VCaP (cell line): ENCODE measurements at regions not wholly inside any gene's neighbourhood (a gene's known extent, or its start where the extent isn't known, plus 50 kb on each side); places are given as distances from the start of the nearest gene placed in this dataset.

Experiments used
- H3K27ac ChIP-seq: fragments of 450-650 bp; 2 replicates; pipeline ENCODE4 v1.5.1; 2017
- TF ChIP-seq, protein P1 (sequence below): fragments of 450-650 bp; conservative IDR thresholded peaks from 2 replicates; pipeline ENCODE4 v1.5.1; 2017; ENCODE audit warnings: mild to moderate bottlenecking, moderate library complexity

DNA sequence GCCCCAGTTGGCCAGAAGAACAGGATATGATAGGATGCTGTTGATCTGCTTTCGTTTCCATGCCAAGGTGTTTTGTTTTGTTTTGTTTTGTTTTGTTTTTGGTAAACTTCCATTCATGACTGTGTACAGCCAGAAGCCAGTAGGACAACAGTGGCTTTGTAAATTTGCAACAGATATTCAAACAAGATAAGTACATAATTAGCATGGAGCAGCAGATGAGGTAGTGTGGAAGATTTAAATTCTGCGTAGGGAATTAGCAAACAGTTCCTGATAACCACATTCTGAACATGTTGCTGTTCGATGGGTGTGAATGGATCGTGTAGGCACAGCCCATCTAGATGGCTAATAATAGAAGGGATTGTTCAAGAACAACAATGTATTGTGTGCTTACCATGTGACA, 1080.1 kb upstream of the RBFOX1 start:
- no peak overlapping the region for H3K27ac ChIP-seq
- TF ChIP-seq, protein P1, sequence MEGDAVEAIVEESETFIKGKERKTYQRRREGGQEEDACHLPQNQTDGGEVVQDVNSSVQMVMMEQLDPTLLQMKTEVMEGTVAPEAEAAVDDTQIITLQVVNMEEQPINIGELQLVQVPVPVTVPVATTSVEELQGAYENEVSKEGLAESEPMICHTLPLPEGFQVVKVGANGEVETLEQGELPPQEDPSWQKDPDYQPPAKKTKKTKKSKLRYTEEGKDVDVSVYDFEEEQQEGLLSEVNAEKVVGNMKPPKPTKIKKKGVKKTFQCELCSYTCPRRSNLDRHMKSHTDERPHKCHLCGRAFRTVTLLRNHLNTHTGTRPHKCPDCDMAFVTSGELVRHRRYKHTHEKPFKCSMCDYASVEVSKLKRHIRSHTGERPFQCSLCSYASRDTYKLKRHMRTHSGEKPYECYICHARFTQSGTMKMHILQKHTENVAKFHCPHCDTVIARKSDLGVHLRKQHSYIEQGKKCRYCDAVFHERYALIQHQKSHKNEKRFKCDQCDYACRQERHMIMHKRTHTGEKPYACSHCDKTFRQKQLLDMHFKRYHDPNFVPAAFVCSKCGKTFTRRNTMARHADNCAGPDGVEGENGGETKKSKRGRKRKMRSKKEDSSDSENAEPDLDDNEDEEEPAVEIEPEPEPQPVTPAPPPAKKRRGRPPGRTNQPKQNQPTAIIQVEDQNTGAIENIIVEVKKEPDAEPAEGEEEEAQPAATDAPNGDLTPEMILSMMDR, result no peak

DNA sequence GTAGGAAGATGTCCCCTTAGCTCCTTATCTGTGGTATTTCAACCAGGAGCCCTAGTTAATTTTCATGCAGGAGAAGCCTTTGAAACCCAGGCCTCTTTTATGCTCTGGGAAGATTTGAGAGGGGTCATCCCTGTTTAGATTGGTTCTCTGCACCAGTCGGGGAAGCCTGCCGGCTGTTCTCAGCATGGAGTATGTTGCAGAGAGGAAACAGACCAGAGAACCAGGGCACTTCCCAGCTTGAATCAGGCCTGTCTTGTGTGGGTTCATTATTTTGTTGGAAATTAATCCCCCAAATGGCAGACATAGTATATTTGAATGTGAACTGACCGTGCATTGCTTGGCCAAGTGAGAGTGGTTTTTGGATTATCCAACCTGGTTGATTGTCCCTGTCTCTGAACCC, 1082.1 kb upstream of the RBFOX1 start:
- H3K27ac ChIP-seq, result no peak overlapping the region
- TF ChIP-seq, protein P1, result no peak

DNA sequence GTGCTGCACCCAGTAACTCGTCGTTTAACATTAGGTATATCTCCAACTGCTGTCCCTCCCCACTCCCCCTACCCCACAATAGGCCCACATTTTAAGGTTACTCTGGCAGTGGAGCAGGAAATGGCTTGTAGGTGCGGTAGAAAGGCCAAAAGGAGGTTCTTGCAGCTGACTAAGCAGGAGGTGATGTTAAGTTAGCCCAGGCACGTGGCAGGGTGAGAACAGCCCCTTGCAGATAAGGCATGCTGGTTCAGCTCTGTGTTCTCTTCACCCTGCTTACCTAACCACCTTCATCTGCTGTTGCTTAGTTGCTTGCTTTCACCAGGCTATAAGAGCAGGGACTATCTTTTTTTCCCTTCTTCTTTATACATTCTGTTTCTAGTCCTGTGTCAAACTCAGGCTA, 1082.8 kb upstream of the RBFOX1 start:
- TF ChIP-seq, protein P1, result no peak
- no peak overlapping the region for H3K27ac ChIP-seq

DNA sequence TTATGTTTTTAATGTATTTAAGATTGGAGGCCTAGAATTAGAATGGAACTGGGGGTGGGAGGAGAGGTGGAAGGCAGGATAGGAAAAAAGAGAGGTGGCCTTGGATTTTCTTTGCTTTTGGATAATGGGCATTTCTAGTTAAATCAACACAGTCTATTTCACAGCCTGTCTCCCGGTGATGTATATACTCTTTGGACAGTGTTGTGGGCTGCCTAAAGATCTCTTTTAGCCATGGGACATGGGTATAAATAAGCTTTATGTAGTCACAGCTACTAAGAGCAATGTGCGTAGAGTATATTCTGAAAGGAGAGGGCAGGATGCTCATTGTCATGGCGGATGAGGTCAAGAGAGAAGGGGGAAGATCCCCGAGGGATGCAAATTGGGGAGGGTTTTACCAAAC, 1084.4 kb upstream of the RBFOX1 start:
- TF ChIP-seq, protein P1, result no peak
- no peak overlapping the region for H3K27ac ChIP-seq

DNA sequence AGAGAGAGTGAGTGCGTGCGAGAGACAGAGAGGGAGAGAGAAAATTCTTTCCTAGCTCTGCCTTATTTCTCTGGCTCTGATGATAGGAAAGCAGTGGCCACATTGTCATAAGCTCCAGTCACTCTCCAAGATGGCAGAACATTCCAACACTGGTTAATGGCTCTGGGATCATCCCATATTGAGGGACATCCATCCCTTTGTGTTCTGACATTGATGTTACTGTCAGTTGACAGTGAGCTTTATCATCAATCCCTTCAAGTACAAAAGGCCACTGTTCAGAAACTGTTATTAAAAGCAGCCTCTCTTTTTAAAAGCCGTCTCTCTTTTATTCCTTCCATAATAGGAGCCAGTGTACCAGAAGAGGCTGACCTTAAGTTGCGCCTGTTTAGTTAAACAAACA, 1084.9 kb upstream of the RBFOX1 start:
- TF ChIP-seq, protein P1, result no peak
- H3K27ac ChIP-seq, result no peak overlapping the region

DNA sequence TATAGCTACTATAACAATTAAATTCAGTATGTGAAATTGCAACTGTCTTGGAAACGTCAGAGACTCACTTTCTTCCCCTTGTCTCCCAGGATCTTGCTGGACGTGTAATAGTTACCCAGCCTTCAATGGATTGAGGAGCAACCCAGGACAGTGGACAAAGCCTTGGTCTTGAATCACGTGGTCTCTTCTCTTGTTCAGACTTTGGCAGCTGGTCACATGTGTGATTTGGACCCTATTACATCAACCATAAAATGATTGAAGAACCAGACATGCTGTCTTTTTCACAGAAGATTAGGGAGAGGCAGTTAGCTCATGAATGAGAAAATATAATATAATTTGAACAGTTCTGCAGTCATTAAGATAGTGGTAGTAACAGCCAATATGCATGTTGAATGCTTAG, 1085.5 kb upstream of the RBFOX1 start:
- TF ChIP-seq, protein P1, result no peak
- no peak overlapping the region for H3K27ac ChIP-seq

DNA sequence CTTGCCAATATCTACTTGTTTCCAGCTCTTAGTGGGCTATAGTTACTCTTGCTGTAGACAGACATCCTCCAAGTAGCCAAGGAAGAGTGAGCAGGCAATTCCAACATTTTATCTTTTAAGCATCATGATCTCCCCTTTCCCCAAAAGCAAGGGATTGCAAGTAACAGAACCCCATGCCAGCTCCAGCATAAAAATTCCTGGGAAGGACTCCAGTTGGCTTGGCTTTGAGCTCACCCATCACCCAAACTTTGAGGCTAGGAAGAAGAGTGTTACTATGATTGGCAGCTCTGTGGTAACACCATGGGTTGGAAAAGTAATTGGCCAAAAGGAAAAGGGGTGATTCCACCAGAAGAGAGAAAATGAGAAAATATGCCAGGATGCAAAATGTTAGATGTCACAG, 1086.4 kb upstream of the RBFOX1 start:
- H3K27ac ChIP-seq, result no peak overlapping the region
- TF ChIP-seq, protein P1, result no peak

DNA sequence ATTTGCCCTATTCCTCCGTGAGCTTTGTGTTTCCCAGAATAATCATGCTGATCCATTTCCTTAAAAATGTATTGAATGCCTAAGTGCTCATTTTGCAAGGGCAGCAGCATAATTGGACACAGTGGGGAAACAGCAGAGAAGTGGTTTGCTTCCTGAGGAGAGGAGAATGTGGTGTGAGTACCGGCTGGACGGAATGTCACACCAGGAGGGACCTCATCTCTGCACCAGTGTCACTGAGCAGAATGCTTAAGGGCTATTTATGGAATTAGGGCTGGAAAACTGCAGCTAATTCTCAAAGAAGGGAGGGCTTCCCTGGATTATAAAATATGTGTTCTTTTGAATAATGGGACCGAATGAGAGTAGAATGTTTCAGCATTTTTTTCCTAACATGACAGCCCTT, 1100.6 kb upstream of the RBFOX1 start:
- TF ChIP-seq, protein P1, result no peak
- H3K27ac ChIP-seq, result no peak overlapping the region
